Stimulated activated CD8-positive, alpha-beta memory T cell treated with anti-CD3 and anti-CD28 coated beads, Interleukin-4, amount 100 ng/mL, for 48 hours (primary cell): ENCODE measurements at regions not wholly inside any gene's neighbourhood (a gene's known extent, or its start where the extent isn't known, plus 50 kb on each side); places are given as distances from the start of the nearest gene placed in this dataset.

Experiments used
- DNase-seq: peaks from one replicate; pipeline ENCODE4 v3.0.0-alpha.2; 2020

DNA sequence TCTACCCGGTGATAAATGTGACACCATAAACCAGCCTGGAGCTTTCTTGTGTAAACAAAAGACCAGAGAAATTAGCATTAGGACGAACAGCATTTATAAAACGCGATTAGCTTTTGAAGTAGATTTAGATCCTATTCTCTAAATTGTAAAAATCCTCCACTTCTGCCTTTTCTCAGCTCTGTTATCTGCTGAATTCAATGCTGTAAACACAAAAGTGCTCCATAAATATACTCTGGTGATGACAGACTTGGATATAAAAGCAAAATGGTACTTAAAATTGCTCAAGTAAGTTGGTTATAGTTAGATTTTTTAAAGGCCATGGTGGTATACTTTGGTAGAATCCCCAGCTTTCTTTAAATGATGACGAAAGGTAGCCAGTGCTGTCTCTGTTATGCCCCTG, 114.6 kb upstream of the RMST start:
- no peak for DNase-seq

- DNase-seq, result no peak
These were observed 104.2 kb upstream of the RMST start for GRCh38 chr12:97358361-97358760.

DNA sequence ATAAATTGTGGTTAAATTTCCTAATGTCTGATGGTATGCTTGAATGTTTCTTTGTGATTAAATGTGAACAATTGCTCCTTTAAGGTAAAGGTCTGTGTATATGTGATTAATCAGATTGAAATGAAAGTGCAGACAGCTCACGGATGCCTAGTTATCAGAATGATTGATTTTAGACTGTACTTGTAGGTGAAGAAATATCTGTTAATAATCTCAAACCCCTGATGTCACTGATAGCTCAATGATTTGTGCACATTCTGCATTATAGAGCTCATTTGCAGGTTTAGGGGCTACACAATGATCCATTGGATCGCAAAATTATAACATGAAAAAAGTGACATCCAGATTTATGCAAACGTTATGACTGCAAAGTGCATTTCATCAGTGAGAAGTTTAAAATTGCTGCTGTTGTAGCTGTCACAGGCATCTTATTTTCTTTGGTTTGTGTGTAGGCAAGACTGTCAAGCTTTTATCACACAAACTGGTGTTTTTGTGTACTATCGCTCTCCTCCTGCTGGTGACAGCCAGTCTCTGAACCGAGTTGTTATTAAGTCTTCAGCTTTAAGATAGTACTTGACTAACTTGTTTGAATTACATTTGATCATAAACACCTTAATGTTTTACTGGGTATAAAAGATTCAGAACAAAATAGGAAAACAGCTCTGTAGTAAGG, 103.4 kb upstream of the RMST start:
- DNase-seq, result no peak

GRCh38 chr12:97363693-97364092, 98.9 kb upstream of the RMST start:
- no peak for DNase-seq

DNA sequence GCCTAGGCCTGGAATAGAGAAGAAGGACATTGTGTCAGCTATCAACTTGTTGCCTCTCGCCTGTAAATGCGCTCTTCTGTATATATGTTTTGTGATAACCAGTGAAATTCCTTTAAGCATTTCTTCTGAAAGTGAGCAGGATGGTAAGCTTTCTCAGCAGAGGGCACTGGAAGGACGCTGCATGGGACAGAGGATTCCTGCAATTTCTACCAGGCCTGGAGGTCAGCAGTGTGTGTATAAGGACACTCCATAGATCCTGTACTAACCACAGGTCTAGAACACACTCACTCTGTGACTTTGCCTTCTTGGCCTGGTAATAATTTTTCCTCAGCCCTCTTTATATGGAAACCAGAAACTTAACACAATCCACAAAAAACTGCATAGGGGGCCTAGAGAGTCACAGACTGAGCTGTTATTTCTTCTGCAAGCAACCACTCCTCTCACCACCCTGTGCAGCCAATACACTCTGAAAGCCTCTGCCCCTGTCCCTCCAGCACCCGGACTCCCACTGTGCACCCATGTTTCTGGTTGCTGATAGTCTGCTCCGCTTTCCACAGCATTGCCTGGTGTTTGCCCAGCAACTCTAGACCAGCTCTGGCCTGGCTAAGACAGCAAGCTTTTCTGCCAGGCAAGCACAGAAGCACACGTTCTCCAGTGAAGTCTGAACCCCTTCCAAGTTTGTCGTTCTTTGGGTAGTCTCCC, 94.0 kb upstream of the RMST start:
- DNase-seq, result no peak

DNA sequence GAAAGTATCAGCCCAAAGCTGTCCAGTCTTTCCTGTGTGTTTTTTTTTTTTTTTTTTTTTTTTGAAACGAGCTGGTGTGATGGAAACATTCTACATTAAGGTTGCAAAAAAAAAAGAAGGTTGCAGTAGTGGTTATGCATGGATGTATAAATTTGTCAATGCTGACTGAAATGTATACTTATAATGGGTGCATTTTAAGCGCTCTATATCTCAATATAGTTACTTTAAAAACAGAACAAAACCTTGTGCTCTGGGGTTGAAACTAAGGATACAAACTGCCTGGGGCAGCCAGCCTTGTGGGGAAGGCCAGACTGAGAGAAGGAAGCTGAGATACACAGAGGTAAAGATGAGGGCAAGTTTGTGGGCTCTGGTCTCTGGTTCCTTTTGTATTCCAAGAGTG, 87.3 kb upstream of the RMST start:
- no peak for DNase-seq

DNA sequence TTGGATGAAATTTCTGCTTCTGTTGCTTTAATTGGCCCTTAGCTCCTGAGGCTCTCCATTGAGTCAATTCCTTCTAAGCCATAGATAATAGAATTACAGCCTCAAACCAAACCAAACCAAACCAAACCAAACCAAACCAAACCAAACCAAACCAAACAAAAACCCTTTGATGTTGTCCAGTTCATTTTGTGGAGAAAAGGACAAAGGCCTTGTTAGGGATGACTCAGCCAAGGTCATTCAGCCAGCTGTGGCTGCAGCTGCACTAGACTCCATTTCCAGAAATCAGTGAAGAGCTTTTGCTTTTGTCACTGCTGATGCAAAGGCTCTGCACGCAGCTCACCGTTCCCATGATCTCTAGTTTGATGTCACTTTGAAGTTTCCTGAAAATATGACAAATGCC, 82.2 kb upstream of the RMST start:
- DNase-seq, result no peak

- DNase-seq, result no peak
These were observed 77.5 kb upstream of the RMST start for GRCh38 chr12:97385121-97385520.

DNA sequence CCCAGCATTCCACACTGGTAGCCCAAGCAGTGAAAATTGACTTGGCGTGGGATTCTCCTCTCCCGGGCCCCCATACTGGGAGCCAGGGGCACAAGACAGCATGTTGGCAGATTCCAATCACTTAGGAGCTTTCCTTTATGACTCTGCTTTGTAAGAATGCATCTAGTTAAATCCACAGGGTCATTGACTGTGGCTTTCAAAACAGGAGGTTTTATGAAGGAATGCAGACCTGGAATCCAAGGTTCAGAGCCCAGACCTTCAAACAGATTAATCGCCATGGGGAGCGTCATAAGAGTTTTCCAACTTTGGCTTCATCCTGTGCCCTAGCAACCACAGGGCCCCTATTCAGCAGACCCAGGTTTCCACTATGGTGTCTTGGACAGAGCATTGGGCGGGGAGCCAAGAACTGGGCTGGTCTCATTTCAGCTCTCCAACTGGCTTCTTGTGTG, 76.4 kb upstream of the RMST start:
- DNase-seq, result no peak

DNA sequence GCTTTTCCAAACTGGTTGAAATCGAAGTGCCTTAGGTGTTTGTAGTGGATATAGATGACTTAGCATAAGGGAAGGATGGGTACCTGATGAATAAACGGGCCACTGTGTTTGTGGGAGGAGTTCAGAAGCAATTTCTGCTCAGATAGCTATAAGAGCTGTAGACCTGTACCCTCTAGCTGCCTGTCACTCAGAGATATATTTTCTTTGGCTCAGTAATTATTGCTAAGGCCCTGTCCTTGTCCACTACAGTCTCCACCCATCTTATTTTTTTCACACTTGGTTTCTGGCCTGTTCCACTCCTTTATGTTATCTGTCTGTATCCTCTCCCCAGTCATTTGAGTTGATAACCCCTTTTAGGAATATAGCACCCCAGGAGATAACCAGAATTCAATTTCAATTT, 74.8 kb upstream of the RMST start:
- DNase-seq, result no peak

GRCh38 chr12:97394657-97395056, 67.9 kb upstream of the RMST start:
- DNase-seq, result no peak

- DNase-seq, result no peak
These were observed 65.6 kb upstream of the RMST start for GRCh38 chr12:97397008-97397407.

- DNase-seq, result no peak
These were observed 63.9 kb upstream of the RMST start for GRCh38 chr12:97398704-97399103.

DNA sequence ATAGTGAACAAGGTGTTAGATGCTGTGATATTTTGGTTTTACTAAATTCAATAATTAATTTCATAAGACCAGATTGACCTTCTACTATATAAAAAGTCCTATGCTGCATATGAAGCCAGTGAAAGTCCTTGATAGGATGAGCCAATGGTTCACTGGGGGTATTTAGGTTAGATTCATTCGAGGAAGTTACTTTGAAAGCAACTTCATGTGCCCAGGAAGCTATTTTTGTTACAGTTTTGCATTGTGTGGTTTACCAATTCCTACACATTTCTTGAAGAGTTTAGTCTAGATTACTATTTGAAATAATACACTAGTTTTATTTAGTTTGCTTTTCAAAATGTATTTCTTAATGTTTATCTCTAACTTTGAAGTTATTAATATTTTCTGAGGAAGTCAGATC, 58.5 kb upstream of the RMST start:
- no peak for DNase-seq

GRCh38 chr12:97404543-97404942, 58.1 kb upstream of the RMST start:
- peak; percentile 25 for DNase-seq

DNA sequence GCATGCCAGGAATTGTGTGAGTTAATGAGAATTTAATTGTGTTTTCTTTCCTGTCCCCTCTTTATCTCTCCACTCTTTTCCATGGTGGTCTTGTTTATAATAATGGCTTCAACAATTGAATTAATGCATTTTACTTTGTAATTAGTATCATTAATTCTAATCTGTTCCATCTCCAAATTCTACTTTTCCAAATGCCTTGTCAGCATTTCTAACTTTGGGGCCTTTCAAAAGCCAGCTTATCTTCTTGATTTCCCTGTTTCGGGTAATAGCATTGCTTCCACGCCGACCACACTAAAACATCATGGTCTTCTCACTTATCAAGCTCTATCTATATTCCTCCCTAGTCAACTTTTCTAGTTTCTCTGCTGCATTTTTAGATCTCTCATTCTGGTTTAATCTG, 54.2 kb upstream of the RMST start:
- no peak for DNase-seq

DNA sequence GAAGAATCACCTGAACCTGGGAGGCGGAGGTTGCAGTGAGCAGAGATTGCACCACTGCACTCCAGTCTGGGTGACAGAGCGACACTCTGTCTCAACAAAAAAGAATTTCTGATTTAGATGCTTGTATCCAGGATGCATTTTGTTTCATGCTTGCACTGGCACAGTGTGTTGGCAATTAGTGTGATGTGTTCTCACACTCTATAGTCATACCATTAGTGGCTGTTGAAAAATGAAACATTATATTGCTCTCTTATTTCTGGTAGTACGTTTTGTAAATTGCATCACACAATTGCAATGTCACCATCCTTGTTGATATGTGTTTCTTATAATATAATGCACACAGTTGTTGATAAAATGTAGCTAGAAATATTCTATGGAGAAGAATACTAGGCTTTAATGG, 51.3 kb upstream of the RMST start:
- no peak for DNase-seq
